ENCODE measurements at regions not wholly inside any gene's neighbourhood (a gene's known extent, or its start where the extent isn't known, plus 50 kb on each side); places are given as distances from the start of the nearest gene placed in this dataset.

GRCh38 chr17:5861854-5862253, 208.3 kb upstream of the WSCD1 start:
- TF ChIP-seq POLR2AphosphoS5 (IDR thresholded peaks at IDR 0.05), result no peak
- TF ChIP-seq CTCF (IDR thresholded peaks at IDR 0.05), result no peak

Measured in gastroesophageal sphincter (tissue), 3 donors.